ENCODE measurements at regions not wholly inside any gene's neighbourhood (a gene's known extent, or its start where the extent isn't known, plus 50 kb on each side); places are given as distances from the start of the nearest gene placed in this dataset.

- DNase-seq: no peak
Measured at GRCh38 chr6:12431023-12431422, 140.9 kb downstream of the EDN1 start.

GRCh38 chr6:12436224-12436623 lies 146.1 kb downstream of the EDN1 start:
- no peak for DNase-seq

DNA sequence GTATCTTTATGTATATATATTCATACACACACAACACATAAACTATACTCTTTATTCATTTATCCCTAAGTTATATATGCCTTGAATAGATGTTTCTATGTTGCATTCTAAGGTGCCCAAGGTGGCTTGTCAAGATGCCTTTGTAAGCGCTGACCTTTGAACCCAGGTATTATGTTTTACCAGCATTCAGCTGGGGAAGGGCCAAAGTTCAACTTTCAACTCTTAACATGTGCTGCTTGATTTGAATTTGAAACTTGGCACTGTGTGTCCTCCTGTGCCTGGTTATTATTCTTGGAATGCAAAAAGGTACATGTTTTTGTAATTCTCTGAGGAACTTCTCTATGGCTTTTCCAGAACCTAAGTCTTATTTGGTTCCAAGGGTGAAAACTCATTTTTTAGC lies 146.5 kb downstream of the EDN1 start:
- DNase-seq: no peak

GRCh38 chr6:12439296-12439695 lies 149.1 kb downstream of the EDN1 start:
- no peak for DNase-seq

DNA sequence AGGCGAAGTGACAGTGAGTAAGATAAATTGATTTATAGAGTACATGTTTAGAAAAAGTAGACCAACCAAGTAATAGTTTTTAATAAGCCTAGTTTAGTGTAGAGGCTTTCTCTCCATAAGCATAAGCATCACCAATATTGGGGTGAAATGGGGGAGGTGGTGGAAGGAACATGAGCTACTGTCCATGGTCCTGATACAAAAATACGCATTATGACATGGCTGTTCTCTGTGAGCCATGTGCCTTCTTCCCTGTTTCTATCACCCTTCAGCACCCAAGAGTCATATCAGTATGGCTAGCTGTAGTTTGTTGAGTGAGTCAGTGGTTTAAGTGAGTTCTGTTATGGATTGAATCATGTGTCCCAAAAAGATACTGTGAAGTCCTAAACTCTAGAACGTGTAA lies 150.8 kb downstream of the EDN1 start:
- no peak for DNase-seq

DNA sequence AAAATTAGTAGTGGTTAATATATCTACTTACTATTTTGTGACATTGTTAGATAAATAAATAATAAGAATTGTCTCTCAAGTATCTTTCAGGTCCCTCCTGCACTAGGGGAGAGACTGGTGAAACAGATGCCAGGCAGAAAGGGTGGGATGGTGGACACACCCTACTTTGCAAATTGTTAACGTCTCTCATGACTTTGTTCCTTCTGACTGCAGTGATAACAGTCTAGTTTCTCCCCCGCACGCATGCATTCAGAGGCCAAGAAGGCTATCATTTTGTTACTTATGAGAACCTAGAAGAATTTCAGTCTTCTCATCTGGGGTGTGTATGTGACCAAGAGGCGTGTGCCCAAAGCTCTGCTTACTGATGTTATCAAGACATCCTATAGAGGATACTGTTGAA lies 152.3 kb downstream of the EDN1 start:
- no peak for DNase-seq

DNA sequence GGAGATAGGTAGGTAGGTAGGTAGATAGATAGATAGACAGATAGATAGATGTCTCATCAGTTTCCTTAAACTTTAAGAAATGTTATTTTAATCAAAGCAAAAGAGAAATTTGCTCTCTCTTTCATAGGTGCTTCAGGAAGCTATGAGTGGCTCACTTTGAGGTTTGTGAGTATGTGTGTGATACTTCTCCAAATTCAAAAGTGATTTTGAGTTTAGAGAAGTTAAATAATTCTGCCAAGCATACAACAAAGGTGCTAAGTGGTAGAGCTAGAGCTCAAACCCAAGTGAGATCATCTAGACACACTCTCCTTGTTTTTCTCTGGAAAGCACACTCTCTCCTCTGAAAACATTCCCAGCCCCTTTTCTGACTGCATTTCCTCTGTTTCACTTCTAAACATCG lies 156.2 kb downstream of the EDN1 start:
- DNase-seq: no peak

DNA sequence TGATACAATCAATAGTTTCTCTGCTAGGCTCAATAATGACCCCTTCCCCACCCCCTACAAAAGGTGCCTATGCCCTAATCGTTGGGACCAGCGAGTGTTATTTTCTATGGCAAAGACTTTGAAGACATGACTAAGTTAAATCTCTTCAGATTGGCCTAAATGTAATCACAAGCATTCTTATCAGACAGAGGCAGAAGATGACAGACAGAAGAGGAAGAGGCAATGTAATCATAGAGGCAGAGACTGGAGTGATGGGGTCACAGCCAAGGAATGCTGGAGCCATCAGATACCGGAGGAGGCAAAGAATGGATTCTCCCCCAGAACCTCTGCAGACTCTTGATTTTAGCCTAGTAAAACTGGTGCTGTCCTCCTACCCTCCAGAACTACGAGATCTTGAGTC lies 159.3 kb downstream of the EDN1 start:
- no peak for DNase-seq

GRCh38 chr6:12450467-12450866 lies 160.3 kb downstream of the EDN1 start:
- no peak for DNase-seq

- no peak for DNase-seq
Measured at GRCh38 chr6:12456343-12456742, 166.2 kb downstream of the EDN1 start.

- no peak for DNase-seq
Measured at GRCh38 chr6:12457094-12457493, 166.9 kb downstream of the EDN1 start.

GRCh38 chr6:12458558-12458957 lies 168.4 kb downstream of the EDN1 start:
- DNase-seq: no peak

GRCh38 chr6:12459945-12460661 lies 169.9 kb downstream of the EDN1 start:
- no peak for DNase-seq

- DNase-seq: no peak
Measured at GRCh38 chr6:12467706-12468670, 177.8 kb downstream of the EDN1 start.

GRCh38 chr6:12472601-12473038 lies 182.5 kb downstream of the EDN1 start:
- no peak for DNase-seq

- DNase-seq: no peak
Measured at GRCh38 chr6:12473494-12473893, 183.3 kb downstream of the EDN1 start.

- no peak for DNase-seq
Measured at GRCh38 chr6:12474167-12475140, 184.3 kb downstream of the EDN1 start.

DNA sequence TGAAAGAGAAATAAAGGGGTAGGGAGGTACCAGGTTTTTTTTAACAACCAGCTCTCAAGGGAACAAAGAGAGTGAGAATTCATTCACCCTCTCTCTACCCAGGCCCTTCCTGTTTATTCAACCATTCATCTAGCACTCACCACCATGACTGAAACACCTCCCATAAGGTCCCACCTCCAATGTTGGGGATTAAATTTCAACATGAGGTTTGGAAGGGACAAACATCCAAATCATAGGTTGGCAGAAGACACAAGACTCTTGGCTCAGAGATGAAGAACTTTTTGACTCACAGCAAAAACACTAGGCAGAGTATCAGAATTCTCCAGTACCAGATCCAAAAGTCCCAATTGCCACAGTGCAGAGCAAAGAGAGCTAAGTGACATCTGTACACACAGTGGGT lies 186.3 kb downstream of the EDN1 start:
- DNase-seq: no peak

- no peak for DNase-seq
Measured at GRCh38 chr6:12477616-12478015, 187.5 kb downstream of the EDN1 start.

GRCh38 chr6:12478921-12479320 lies 188.8 kb downstream of the EDN1 start:
- no peak for DNase-seq

DNA sequence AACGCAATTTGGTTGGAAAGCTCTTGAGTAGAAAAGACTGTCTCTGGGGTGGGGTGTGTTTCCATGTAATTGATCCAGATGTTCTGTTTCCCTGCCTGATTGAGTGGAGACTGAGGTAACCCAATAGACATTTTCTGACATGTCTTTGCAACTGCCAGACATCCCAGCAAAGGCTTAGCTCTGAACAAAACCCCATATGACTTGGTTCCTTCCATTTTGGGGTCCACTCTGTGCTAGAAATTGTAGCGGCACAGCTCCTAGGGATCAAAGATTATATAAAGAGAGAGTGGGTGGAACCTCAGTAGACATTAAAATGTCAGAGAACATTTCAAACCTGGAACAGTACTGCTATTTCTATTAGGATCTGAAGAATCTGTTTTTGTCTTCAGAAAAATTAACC lies 189.3 kb downstream of the EDN1 start:
- DNase-seq: no peak

DNA sequence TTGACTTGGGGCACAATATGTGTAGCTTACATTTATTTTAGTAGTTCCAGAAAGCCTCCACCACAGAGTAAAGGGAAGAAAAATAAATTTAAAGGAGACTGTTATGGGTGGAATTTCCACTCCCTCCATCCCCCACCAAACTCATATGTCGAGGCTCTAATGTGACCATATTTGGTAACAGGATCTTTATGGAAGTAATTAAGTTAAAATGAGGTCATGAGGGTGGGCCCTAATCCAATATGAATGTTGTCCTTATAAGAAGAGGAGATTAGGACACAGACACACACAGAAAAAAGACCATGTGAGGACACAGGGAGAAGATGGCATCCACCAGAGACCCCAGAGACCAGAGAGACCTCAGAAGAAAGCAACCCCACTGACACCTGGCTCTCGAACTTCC lies 189.7 kb downstream of the EDN1 start:
- no peak for DNase-seq

DNA sequence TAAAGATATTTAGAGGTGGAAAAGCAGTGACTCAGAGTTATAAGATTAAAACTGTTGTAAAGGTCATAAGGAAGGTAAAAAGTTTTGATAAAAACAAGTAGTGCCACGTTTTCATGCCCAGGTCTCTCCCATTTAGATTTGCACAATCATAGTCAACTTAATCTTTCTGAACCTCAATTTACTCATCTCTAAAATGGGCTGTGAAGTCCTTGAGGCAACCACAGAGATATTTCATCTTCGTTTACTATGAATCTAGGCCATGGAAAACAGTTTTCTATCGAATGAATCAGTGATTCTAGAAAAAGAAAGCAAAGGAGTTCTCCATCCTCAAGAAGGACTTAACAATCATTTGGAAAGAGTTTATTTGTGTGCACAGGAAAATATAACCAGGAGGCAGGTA lies 190.2 kb downstream of the EDN1 start:
- DNase-seq: no peak
